Endothelial cell of umbilical vein (primary cell): ENCODE measurements at regions not wholly inside any gene's neighbourhood (a gene's known extent, or its start where the extent isn't known, plus 50 kb on each side); places are given as distances from the start of the nearest gene placed in this dataset.

Experiments
- BruUV-seq: library from RNA; stranded (reverse); fragments of 400-500 nt; replicated peaks from 2 replicates; lab custom pipeline; 2021; lab: Mats Ljungman, UMichigan
- CTCF ChIA-PET: fragments of 300-600, 350-600 bp; sonication (Branson Sonifier 250); formaldehyde crosslinking; loops from one replicate; lab custom pipeline; 2021; ENCODE audit warnings: antibody characterized with exemption, inconsistent platforms; lab: Charles Lee
- POLR2A ChIA-PET: fragments of 300-600, 350-600 bp; sonication (Branson Sonifier 250); formaldehyde crosslinking; loops from one replicate; lab custom pipeline; 2021; ENCODE audit warnings: antibody characterized with exemption, inconsistent platforms; lab: Charles Lee
- DNase-seq: peaks from one replicate; pipeline ENCODE4 v3.0.0-alpha.2; 2011; ENCODE audit warnings: low read depth, low spot score
- FAIRE-seq: peaks from 2 replicates; lab custom pipeline; 2011; peaks lifted over from hg19 to GRCh38; lab: Jason Lieb, UNC
- H2AFZ ChIP-seq: 2 replicates; pipeline ENCODE4 v1.6.0; 2012; ENCODE audit warnings: low read depth, low read length, control low read depth, inconsistent platforms
- H3K27ac ChIP-seq: 2 replicates; pipeline ENCODE4 v1.5.1; 2011; ENCODE audit warnings: low read depth, mild to moderate bottlenecking, control low read depth, low read length, moderate library complexity; ENCODE audit not compliant: insufficient read depth
- H3K27me3 ChIP-seq, 2 experiments: 2 replicates each; pipeline versions ENCODE4 v1.6.0 to v1.6.1; 2011; ENCODE audit warnings: low read length in 2 of 2, mixed read lengths in 1 of 2; ENCODE audit not compliant: control insufficient read depth in 2 of 2, insufficient read depth in 2 of 2
- H3K36me3 ChIP-seq, 2 experiments: 2 replicates in 1 of 2; 3 replicates in 1 of 2; pipeline ENCODE4 v1.5.1; 2011; ENCODE audit warnings: low read length in 2 of 2, mild to moderate bottlenecking in 1 of 2, moderate library complexity in 1 of 2; ENCODE audit not compliant: control insufficient read depth in 2 of 2, insufficient read depth in 2 of 2; ENCODE audit errors: extremely low read depth in 1 of 2
- H3K4me1 ChIP-seq: 3 replicates; pipeline ENCODE4 v1.5.1; 2011; ENCODE audit warnings: mild to moderate bottlenecking, low read length; ENCODE audit not compliant: control insufficient read depth, insufficient read depth; ENCODE audit errors: extremely low read depth
- H3K4me2 ChIP-seq: 2 replicates; pipeline ENCODE4 v1.6.1; 2011; ENCODE audit warnings: low read length, control low read depth, mixed read lengths; ENCODE audit not compliant: insufficient read depth
- H3K4me3 ChIP-seq, 3 experiments: fragments of 200-600 bp in 1 of 3; sonication (generic), shearing (Covaris generic) in 1 of 3; replicated peaks in 1 of 3; 2 replicates each; pipeline ENCODE4 v1.5.1; 2011 to 2016; ENCODE audit warnings: control low read depth in 3 of 3, low read length in 3 of 3, mild to moderate bottlenecking in 2 of 3, inconsistent platforms in 1 of 3, low read depth in 1 of 3, moderate library complexity in 1 of 3; ENCODE audit not compliant: insufficient read depth in 1 of 3
- H3K79me2 ChIP-seq: 2 replicates; pipeline ENCODE4 v1.6.0; 2012; ENCODE audit warnings: low read length, inconsistent platforms; ENCODE audit not compliant: control insufficient read depth, insufficient read depth
- H3K9ac ChIP-seq: replicated peaks from 2 replicates; pipeline ENCODE3; 2011; ENCODE audit warnings: low read length, control low read depth; ENCODE audit not compliant: insufficient read depth; ENCODE audit errors: extremely low read depth
- H3K9me1 ChIP-seq: replicated peaks from 3 replicates; pipeline ENCODE4 v1.6.0; 2011; ENCODE audit warnings: mild to moderate bottlenecking, low read length; ENCODE audit not compliant: control insufficient read depth, insufficient read depth; ENCODE audit errors: extremely low read depth
- H3K9me3 ChIP-seq: replicated peaks from 2 replicates; pipeline ENCODE4 v1.5.1; 2012; ENCODE audit warnings: low read length, inconsistent platforms; ENCODE audit not compliant: control insufficient read depth, insufficient read depth
- H4K20me1 ChIP-seq: replicated peaks from 2 replicates; pipeline ENCODE3; 2011; ENCODE audit warnings: mild to moderate bottlenecking, low read length; ENCODE audit not compliant: control insufficient read depth, insufficient read depth; ENCODE audit errors: extremely low read depth
- EZH2 ChIP-seq: IDR thresholded peaks from 2 replicates; pipeline ENCODE4 v1.6.1; 2012; ENCODE audit warnings: borderline replicate concordance, low read depth, mild to moderate bottlenecking, moderate library complexity, low read length, inconsistent platforms; ENCODE audit not compliant: severe bottlenecking
- FOS ChIP-seq: IDR thresholded peaks from 2 replicates; pipeline ENCODE4 v1.6.1; 2011; ENCODE audit warnings: mild to moderate bottlenecking, low read length, moderate library complexity, borderline replicate concordance; ENCODE audit not compliant: insufficient read depth
- GATA2 ChIP-seq: IDR thresholded peaks from 2 replicates; pipeline ENCODE4 v1.7.0; 2011; ENCODE audit warnings: low read depth, mild to moderate bottlenecking, moderate library complexity, mixed read lengths, low read length; ENCODE audit not compliant: insufficient read length, insufficient read depth
- JUN ChIP-seq: IDR thresholded peaks from 2 replicates; pipeline ENCODE4 v1.6.1; 2011; ENCODE audit warnings: borderline replicate concordance, low read depth; ENCODE audit not compliant: insufficient read length, insufficient read depth
- MYC ChIP-seq: IDR thresholded peaks from one replicate; pipeline ENCODE4 v1.6.1; 2011; ENCODE audit warnings: mild to moderate bottlenecking, low read depth, low read length
- POLR2A ChIP-seq: IDR thresholded peaks from 2 replicates; pipeline ENCODE4 v1.6.1; 2012; ENCODE audit warnings: low read depth, mild to moderate bottlenecking, control low read depth, low read length
- POLR2AphosphoS5 ChIP-seq: IDR thresholded peaks from 2 replicates; pipeline ENCODE4 v1.6.1; 2012; ENCODE audit warnings: low read depth, mild to moderate bottlenecking, control low read depth, low read length, moderate library complexity; ENCODE audit not compliant: insufficient read depth
- dilution Hi-C: fragments of 300-500 bp; cut with MboI; formaldehyde crosslinking; loops from one replicate; pipeline ENCODE4 v1.15.0; 2019; ENCODE audit warnings: low sequenced_read_pairs; ENCODE audit not compliant: extremely low pct_ligation_motif_present
- intact Hi-C: fragments of 100-400 bp; cut with micrococcal nuclease; formaldehyde crosslinking; loops from one replicate; pipeline ENCODE4 v1.10.0; 2022
- TF ChIP-seq, protein P1 (sequence below): IDR thresholded peaks from 2 replicates; pipeline ENCODE4 v1.6.1; 2011; ENCODE audit not compliant: insufficient read depth, insufficient read length
- TF ChIP-seq, protein P2 (sequence below), 2 donors: IDR thresholded peaks; 1 replicate in 1 of 2; 2 replicates in 1 of 2; pipeline ENCODE4 v1.5.1; 2011; ENCODE audit warnings: low read length in 2 of 2, mild to moderate bottlenecking in 2 of 2, moderate library complexity in 2 of 2, control low read depth in 1 of 2, inconsistent platforms in 1 of 2, low read depth in 1 of 2; ENCODE audit not compliant: insufficient read depth in 1 of 2; ENCODE audit errors: extremely low read depth in 1 of 2

DNA sequence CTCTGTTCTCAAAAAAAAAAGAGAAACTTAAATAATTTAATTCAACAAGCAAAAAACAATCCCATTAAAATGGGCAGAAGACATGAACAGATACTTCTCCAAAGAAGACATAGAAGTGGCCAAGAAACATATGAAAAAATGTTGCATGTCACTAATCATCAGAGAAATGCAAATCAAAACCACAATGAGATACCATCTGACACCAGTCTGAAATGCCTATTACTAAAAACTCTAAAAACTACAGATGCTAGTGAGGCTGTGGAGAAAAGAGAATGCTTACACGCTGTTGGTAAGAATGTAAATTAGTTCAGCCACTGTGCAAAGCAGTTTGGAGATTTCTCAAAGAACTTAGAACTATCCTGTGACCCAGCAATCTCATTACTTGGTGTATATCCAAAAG lies 382.9 kb downstream of the OTOL1 start:
- H2AFZ ChIP-seq: no peak overlapping the region
- H3K4me2 ChIP-seq: no peak overlapping the region
- no peaks in the 10 kb centered on the region for H3K36me3 ChIP-seq
- no peaks in the 10 kb centered on the region for H3K79me2 ChIP-seq
- intact Hi-C loops (no loop called here), dilution Hi-C loops (no loop called here)
- no peaks in the 10 kb centered on the region for H3K9me1 ChIP-seq
- H3K9ac ChIP-seq: no peak overlapping the region
- no peak for FAIRE-seq
- DNase-seq: no peak
- no peaks in the 10 kb centered on the region for H3K4me1 ChIP-seq
- BruUV-seq: no TSS peak
- TF ChIP-seq POLR2AphosphoS5: no peak
- no peak for TF ChIP-seq POLR2A
- no peak for TF ChIP-seq FOS
- TF ChIP-seq, protein P1, sequence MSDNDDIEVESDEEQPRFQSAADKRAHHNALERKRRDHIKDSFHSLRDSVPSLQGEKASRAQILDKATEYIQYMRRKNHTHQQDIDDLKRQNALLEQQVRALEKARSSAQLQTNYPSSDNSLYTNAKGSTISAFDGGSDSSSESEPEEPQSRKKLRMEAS: no peak
- TF ChIP-seq GATA2: no peak
- TF ChIP-seq MYC: no peak
- TF ChIP-seq JUN: no peak
- no peak for TF ChIP-seq EZH2
- TF ChIP-seq, protein P2, sequence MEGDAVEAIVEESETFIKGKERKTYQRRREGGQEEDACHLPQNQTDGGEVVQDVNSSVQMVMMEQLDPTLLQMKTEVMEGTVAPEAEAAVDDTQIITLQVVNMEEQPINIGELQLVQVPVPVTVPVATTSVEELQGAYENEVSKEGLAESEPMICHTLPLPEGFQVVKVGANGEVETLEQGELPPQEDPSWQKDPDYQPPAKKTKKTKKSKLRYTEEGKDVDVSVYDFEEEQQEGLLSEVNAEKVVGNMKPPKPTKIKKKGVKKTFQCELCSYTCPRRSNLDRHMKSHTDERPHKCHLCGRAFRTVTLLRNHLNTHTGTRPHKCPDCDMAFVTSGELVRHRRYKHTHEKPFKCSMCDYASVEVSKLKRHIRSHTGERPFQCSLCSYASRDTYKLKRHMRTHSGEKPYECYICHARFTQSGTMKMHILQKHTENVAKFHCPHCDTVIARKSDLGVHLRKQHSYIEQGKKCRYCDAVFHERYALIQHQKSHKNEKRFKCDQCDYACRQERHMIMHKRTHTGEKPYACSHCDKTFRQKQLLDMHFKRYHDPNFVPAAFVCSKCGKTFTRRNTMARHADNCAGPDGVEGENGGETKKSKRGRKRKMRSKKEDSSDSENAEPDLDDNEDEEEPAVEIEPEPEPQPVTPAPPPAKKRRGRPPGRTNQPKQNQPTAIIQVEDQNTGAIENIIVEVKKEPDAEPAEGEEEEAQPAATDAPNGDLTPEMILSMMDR (IDR thresholded peaks at IDR 0.05; ENCODE audit: extremely low read depth in 1 of 2, insufficient read depth in 1 of 2, low read depth in 1 of 2, low read length in 2 of 2): no peak
- ChIA-PET CTCF (no interaction called here), POLR2A (no interaction called here)
- H3K27ac ChIP-seq: no peak overlapping the region
- H3K9me3 ChIP-seq: no peaks in the 10 kb centered on the region
- H4K20me1 ChIP-seq: no peaks in the 10 kb centered on the region
- H3K27me3 ChIP-seq: no peaks in the 10 kb centered on the region
- no peak overlapping the region for H3K4me3 ChIP-seq
